ENCODE measurements at regions not wholly inside any gene's neighbourhood (a gene's known extent, or its start where the extent isn't known, plus 50 kb on each side); places are given as distances from the start of the nearest gene placed in this dataset.

- no peaks in the 10 kb centered on the region for H3K9me3 ChIP-seq (ENCODE audit: control insufficient read depth in 3 of 3, low read length in 3 of 3)
- H3K27ac ChIP-seq (ENCODE audit: low read depth, low read length), result no peak overlapping the region
- no peak overlapping the region for H3K9ac ChIP-seq (ENCODE audit: low read depth in 1 of 3, low read length in 3 of 3)
- no peak overlapping the region for H3K4me3 ChIP-seq (ENCODE audit: low read length in 3 of 3)
- H3K27me3 ChIP-seq (ENCODE audit: control insufficient read depth in 3 of 3, insufficient read depth in 3 of 3, low read length in 3 of 3), result no peaks in the 10 kb centered on the region
- no peaks in the 10 kb centered on the region for H3K36me3 ChIP-seq (ENCODE audit: control insufficient read depth in 3 of 3, insufficient read depth in 3 of 3, low read length in 3 of 3)
- H3K4me1 ChIP-seq (ENCODE audit: control insufficient read depth in 3 of 3, insufficient read depth in 3 of 3, low read length in 3 of 3), result peaks cover 0 to 3% (median 0%) of the 10 kb centered on the region in 3 donors
Measured at GRCh38 chr16:77064037-77064436, 127.0 kb upstream of the MON1B start.

GRCh38 chr16:77066896-77067496 lies 124.0 kb upstream of the MON1B start:
- Histone ChIP-seq H3K9me3 (ENCODE audit: control insufficient read depth in 3 of 3, low read length in 3 of 3) (no peaks in the 10 kb centered on the region), H3K4me3 (ENCODE audit: low read length in 3 of 3) (no peak overlapping the region), H3K27ac (ENCODE audit: low read depth, low read length) (no peak overlapping the region), H3K36me3 (ENCODE audit: control insufficient read depth in 3 of 3, insufficient read depth in 3 of 3, low read length in 3 of 3) (no peaks in the 10 kb centered on the region), H3K27me3 (ENCODE audit: control insufficient read depth in 3 of 3, insufficient read depth in 3 of 3, low read length in 3 of 3) (no peaks in the 10 kb centered on the region), H3K9ac (ENCODE audit: low read depth in 1 of 3, low read length in 3 of 3) (no peak overlapping the region), H3K4me1 (ENCODE audit: control insufficient read depth in 3 of 3, insufficient read depth in 3 of 3, low read length in 3 of 3) (peaks cover 0 to 3% (median 0%) of the 10 kb centered on the region in 3 donors)

GRCh38 chr16:77067900-77068299 lies 123.1 kb upstream of the MON1B start:
- Histone ChIP-seq H3K9me3 (ENCODE audit: control insufficient read depth in 3 of 3, low read length in 3 of 3) (no peaks in the 10 kb centered on the region), H3K27me3 (ENCODE audit: control insufficient read depth in 3 of 3, insufficient read depth in 3 of 3, low read length in 3 of 3) (no peaks in the 10 kb centered on the region), H3K4me3 (ENCODE audit: low read length in 3 of 3) (no peak overlapping the region), H3K9ac (ENCODE audit: low read depth in 1 of 3, low read length in 3 of 3) (no peak overlapping the region), H3K36me3 (ENCODE audit: control insufficient read depth in 3 of 3, insufficient read depth in 3 of 3, low read length in 3 of 3) (no peaks in the 10 kb centered on the region), H3K27ac (ENCODE audit: low read depth, low read length) (no peak overlapping the region), H3K4me1 (ENCODE audit: control insufficient read depth in 3 of 3, insufficient read depth in 3 of 3, low read length in 3 of 3) (peaks cover 0 to 3% (median 0%) of the 10 kb centered on the region in 3 donors)

GRCh38 chr16:77068402-77068801 lies 122.6 kb upstream of the MON1B start:
- H3K4me3 ChIP-seq (ENCODE audit: low read length in 3 of 3), result no peak overlapping the region
- H3K36me3 ChIP-seq (ENCODE audit: control insufficient read depth in 3 of 3, insufficient read depth in 3 of 3, low read length in 3 of 3), result no peaks in the 10 kb centered on the region
- no peaks in the 10 kb centered on the region for H3K27me3 ChIP-seq (ENCODE audit: control insufficient read depth in 3 of 3, insufficient read depth in 3 of 3, low read length in 3 of 3)
- no peak overlapping the region for H3K27ac ChIP-seq (ENCODE audit: low read depth, low read length)
- H3K9me3 ChIP-seq (ENCODE audit: control insufficient read depth in 3 of 3, low read length in 3 of 3), result no peaks in the 10 kb centered on the region
- no peak overlapping the region for H3K9ac ChIP-seq (ENCODE audit: low read depth in 1 of 3, low read length in 3 of 3)
- H3K4me1 ChIP-seq (ENCODE audit: control insufficient read depth in 3 of 3, insufficient read depth in 3 of 3, low read length in 3 of 3), result peaks cover 0 to 2% (median 0%) of the 10 kb centered on the region in 3 donors

- Histone ChIP-seq H3K27ac (ENCODE audit: low read depth, low read length) (no peak overlapping the region), H3K9ac (ENCODE audit: low read depth in 1 of 3, low read length in 3 of 3) (no peak overlapping the region), H3K4me3 (ENCODE audit: low read length in 3 of 3) (no peak overlapping the region), H3K9me3 (ENCODE audit: control insufficient read depth in 3 of 3, low read length in 3 of 3) (no peaks in the 10 kb centered on the region), H3K36me3 (ENCODE audit: control insufficient read depth in 3 of 3, insufficient read depth in 3 of 3, low read length in 3 of 3) (no peaks in the 10 kb centered on the region), H3K27me3 (ENCODE audit: control insufficient read depth in 3 of 3, insufficient read depth in 3 of 3, low read length in 3 of 3) (no peaks in the 10 kb centered on the region), H3K4me1 (ENCODE audit: control insufficient read depth in 3 of 3, insufficient read depth in 3 of 3, low read length in 3 of 3) (no peaks in the 10 kb centered on the region)
Measured at GRCh38 chr16:77069929-77070328, 121.1 kb upstream of the MON1B start.

- Histone ChIP-seq H3K9ac (ENCODE audit: low read depth in 1 of 3, low read length in 3 of 3) (no peak overlapping the region), H3K4me1 (ENCODE audit: control insufficient read depth in 3 of 3, insufficient read depth in 3 of 3, low read length in 3 of 3) (no peaks in the 10 kb centered on the region), H3K4me3 (ENCODE audit: low read length in 3 of 3) (no peak overlapping the region), H3K27ac (ENCODE audit: low read depth, low read length) (no peak overlapping the region), H3K9me3 (ENCODE audit: control insufficient read depth in 3 of 3, low read length in 3 of 3) (no peaks in the 10 kb centered on the region), H3K27me3 (ENCODE audit: control insufficient read depth in 3 of 3, insufficient read depth in 3 of 3, low read length in 3 of 3) (no peaks in the 10 kb centered on the region), H3K36me3 (ENCODE audit: control insufficient read depth in 3 of 3, insufficient read depth in 3 of 3, low read length in 3 of 3) (no peaks in the 10 kb centered on the region)
Measured at GRCh38 chr16:77070683-77071082, 120.3 kb upstream of the MON1B start.

- Histone ChIP-seq H3K27ac (ENCODE audit: low read depth, low read length) (no peak overlapping the region), H3K36me3 (ENCODE audit: control insufficient read depth in 3 of 3, insufficient read depth in 3 of 3, low read length in 3 of 3) (no peaks in the 10 kb centered on the region), H3K9me3 (ENCODE audit: control insufficient read depth in 3 of 3, low read length in 3 of 3) (no peaks in the 10 kb centered on the region), H3K4me1 (ENCODE audit: control insufficient read depth in 3 of 3, insufficient read depth in 3 of 3, low read length in 3 of 3) (peaks cover 0 to 2% (median 0%) of the 10 kb centered on the region in 3 donors), H3K27me3 (ENCODE audit: control insufficient read depth in 3 of 3, insufficient read depth in 3 of 3, low read length in 3 of 3) (no peaks in the 10 kb centered on the region), H3K4me3 (ENCODE audit: low read length in 3 of 3) (no peak overlapping the region), H3K9ac (ENCODE audit: low read depth in 1 of 3, low read length in 3 of 3) (no peak overlapping the region)
Measured at GRCh38 chr16:77076839-77077238, 114.2 kb upstream of the MON1B start.

GRCh38 chr16:77077256-77077922 lies 113.6 kb upstream of the MON1B start:
- Histone ChIP-seq H3K9me3 (ENCODE audit: control insufficient read depth in 3 of 3, low read length in 3 of 3) (no peaks in the 10 kb centered on the region), H3K4me1 (ENCODE audit: control insufficient read depth in 3 of 3, insufficient read depth in 3 of 3, low read length in 3 of 3) (peaks cover 0 to 2% (median 0%) of the 10 kb centered on the region in 3 donors), H3K27ac (ENCODE audit: low read depth, low read length) (no peak overlapping the region), H3K36me3 (ENCODE audit: control insufficient read depth in 3 of 3, insufficient read depth in 3 of 3, low read length in 3 of 3) (no peaks in the 10 kb centered on the region), H3K4me3 (ENCODE audit: low read length in 3 of 3) (no peak overlapping the region), H3K27me3 (ENCODE audit: control insufficient read depth in 3 of 3, insufficient read depth in 3 of 3, low read length in 3 of 3) (no peaks in the 10 kb centered on the region), H3K9ac (ENCODE audit: low read depth in 1 of 3, low read length in 3 of 3) (no peak overlapping the region)

- H3K27me3 ChIP-seq (ENCODE audit: control insufficient read depth in 3 of 3, insufficient read depth in 3 of 3, low read length in 3 of 3), result no peaks in the 10 kb centered on the region
- no peak overlapping the region for H3K9ac ChIP-seq (ENCODE audit: low read depth in 1 of 3, low read length in 3 of 3)
- no peak overlapping the region for H3K27ac ChIP-seq (ENCODE audit: low read depth, low read length)
- H3K9me3 ChIP-seq (ENCODE audit: control insufficient read depth in 3 of 3, low read length in 3 of 3), result no peaks in the 10 kb centered on the region
- no peaks in the 10 kb centered on the region for H3K4me1 ChIP-seq (ENCODE audit: control insufficient read depth in 3 of 3, insufficient read depth in 3 of 3, low read length in 3 of 3)
- H3K36me3 ChIP-seq (ENCODE audit: control insufficient read depth in 3 of 3, insufficient read depth in 3 of 3, low read length in 3 of 3), result no peaks in the 10 kb centered on the region
- no peak overlapping the region for H3K4me3 ChIP-seq (ENCODE audit: low read length in 3 of 3)
Measured at GRCh38 chr16:77085981-77086380, 105.0 kb upstream of the MON1B start.

GRCh38 chr16:77090062-77090461 lies 100.9 kb upstream of the MON1B start:
- Histone ChIP-seq H3K4me1 (ENCODE audit: control insufficient read depth in 3 of 3, insufficient read depth in 3 of 3, low read length in 3 of 3) (no peaks in the 10 kb centered on the region), H3K9me3 (ENCODE audit: control insufficient read depth in 3 of 3, low read length in 3 of 3) (no peaks in the 10 kb centered on the region), H3K27me3 (ENCODE audit: control insufficient read depth in 3 of 3, insufficient read depth in 3 of 3, low read length in 3 of 3) (no peaks in the 10 kb centered on the region), H3K9ac (ENCODE audit: low read depth in 1 of 3, low read length in 3 of 3) (no peak overlapping the region), H3K36me3 (ENCODE audit: control insufficient read depth in 3 of 3, insufficient read depth in 3 of 3, low read length in 3 of 3) (no peaks in the 10 kb centered on the region), H3K27ac (ENCODE audit: low read depth, low read length) (no peak overlapping the region), H3K4me3 (ENCODE audit: low read length in 3 of 3) (no peak overlapping the region)

All from skeletal muscle tissue (tissue), 3 donors.